GM13976 (cell line): ENCODE measurements at regions not wholly inside any gene's neighbourhood (a gene's known extent, or its start where the extent isn't known, plus 50 kb on each side); places are given as distances from the start of the nearest gene placed in this dataset.
"Not testable (repeated sequence)": the region's sequence is repeated elsewhere in the genome, so short reads cannot be mapped to it uniquely, and the experiment has no call there.

ENCODE experiments used
- DNase-seq: peaks from one replicate; pipeline ENCODE4 v3.0.0; 2012; ENCODE audit warnings: low spot score
- CTCF ChIP-seq: IDR thresholded peaks from 2 replicates; pipeline ENCODE4 v1.5.1; 2012; ENCODE audit warnings: borderline replicate concordance, mild to moderate bottlenecking; ENCODE audit not compliant: insufficient read depth; ENCODE audit errors: extremely low read depth, missing control alignments, control extremely low read depth
- in situ Hi-C: fragments of 300-500 bp; cut with MboI; formaldehyde crosslinking; loops from one replicate; pipeline ENCODE4 v1.12.0; 2022; ENCODE audit warnings: low sequenced_read_pairs, mixed read lengths, inconsistent platforms; ENCODE audit not compliant: unreplicated experiment

- DNase-seq: no peak
- no peak for TF ChIP-seq CTCF
- in situ Hi-C loops: no loop called here
Measured at GRCh38 chr1:194889310-194889709, 1702.9 kb upstream of the B3GALT2 start.

- in situ Hi-C loops: no loop called here
- DNase-seq: no peak
- TF ChIP-seq CTCF: no peak
Measured at GRCh38 chr1:194870860-194871259, 1684.4 kb upstream of the B3GALT2 start.

- no peak for DNase-seq
- TF ChIP-seq CTCF: no peak
- in situ Hi-C loops: no loop called here
Measured at GRCh38 chr1:194866153-194866552, 1679.7 kb upstream of the B3GALT2 start.

DNA sequence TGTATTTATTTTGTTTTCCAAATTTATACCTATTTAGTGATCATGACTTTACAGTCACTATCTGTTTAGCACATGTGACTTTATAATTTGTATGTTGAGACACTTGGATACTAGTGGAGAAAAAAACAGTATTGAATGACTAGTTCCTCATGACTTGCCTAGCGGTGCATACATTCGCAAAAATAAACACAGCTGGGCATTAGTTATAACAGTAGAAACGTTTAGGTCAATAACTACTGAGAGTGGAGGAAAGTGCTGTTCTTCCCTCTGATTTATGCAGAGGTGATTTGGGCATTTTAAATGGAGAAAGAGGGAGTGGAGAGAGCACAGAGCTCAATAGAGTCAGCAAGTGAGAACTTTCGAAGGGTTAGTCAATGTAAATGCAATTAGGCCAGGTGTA is 1679.0 kb upstream of the B3GALT2 start:
- TF ChIP-seq CTCF: no peak
- in situ Hi-C loops: no loop called here
- no peak for DNase-seq

GRCh38 chr1:194862129-194862528 is 1675.7 kb upstream of the B3GALT2 start:
- TF ChIP-seq CTCF: no peak
- in situ Hi-C loops: no loop called here
- DNase-seq: no peak

GRCh38 chr1:194860248-194861201 is 1674.1 kb upstream of the B3GALT2 start:
- no peak for DNase-seq
- no peak for TF ChIP-seq CTCF
- in situ Hi-C loops: no loop called here

GRCh38 chr1:194859481-194860154 is 1673.2 kb upstream of the B3GALT2 start:
- in situ Hi-C loops, DNase-seq: not testable (repeated sequence)

DNA sequence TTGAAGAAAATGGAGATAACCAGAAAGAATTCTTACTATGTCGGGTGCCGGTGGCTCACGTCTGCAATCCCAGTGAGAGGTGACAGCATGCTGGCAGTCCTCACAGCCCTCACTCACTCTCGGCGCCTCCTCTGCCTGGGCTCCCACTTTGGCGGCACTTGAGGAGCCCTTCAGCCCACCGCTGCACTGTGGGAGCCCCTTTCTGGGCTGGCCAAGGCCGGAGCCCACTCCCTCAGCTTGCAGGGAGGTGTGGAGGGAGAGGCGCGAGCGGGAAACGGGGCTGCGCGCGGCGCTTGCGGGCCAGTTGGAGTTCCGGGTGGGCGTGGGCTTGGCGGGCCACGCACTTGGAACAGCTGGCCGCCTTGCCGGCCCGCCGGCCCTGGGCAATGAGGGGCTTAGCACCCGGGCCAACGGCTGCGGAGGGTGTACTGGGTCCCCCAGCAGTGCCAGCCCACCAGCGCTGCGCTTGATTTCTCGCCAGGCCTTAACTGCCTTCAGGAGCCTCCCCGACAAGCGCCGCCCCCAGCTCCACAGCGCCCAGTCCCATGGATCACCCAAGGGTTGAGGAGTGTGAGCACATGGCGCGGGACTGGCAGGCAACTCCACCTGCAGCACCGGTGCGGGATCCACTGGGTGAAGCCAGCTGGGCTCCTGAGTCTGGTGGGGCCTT is 1672.5 kb upstream of the B3GALT2 start:
- DNase-seq, in situ Hi-C loops: not testable (repeated sequence)
